Parathyroid adenoma (tissue), 2 donors: ENCODE measurements at regions not wholly inside any gene's neighbourhood (a gene's known extent, or its start where the extent isn't known, plus 50 kb on each side); places are given as distances from the start of the nearest gene placed in this dataset.

ENCODE experiments used
- H2AFZ ChIP-seq: fragments of 300-600 bp; sonication (generic); one replicate; pipeline ENCODE4 v1.7.0; 2017; ENCODE audit warnings: antibody characterized with exemption, mild to moderate bottlenecking
- H3K27ac ChIP-seq: fragments of 300-600 bp; sonication (generic); one replicate; pipeline ENCODE4 v1.7.0; 2017
- H3K27me3 ChIP-seq: fragments of 300-600 bp; sonication (generic); one replicate; pipeline ENCODE4 v1.7.0; 2017; ENCODE audit warnings: low read length; ENCODE audit not compliant: control insufficient read depth, insufficient read depth
- H3K36me3 ChIP-seq: fragments of 300-600 bp; sonication (generic); one replicate; pipeline ENCODE4 v1.7.0; 2017; ENCODE audit warnings: low read length; ENCODE audit not compliant: control insufficient read depth, insufficient read depth
- H3K4me1 ChIP-seq: fragments of 300-600 bp; sonication (generic); one replicate; pipeline ENCODE4 v1.7.0; 2017; ENCODE audit warnings: control low read depth
- H3K4me2 ChIP-seq: fragments of 300-600 bp; sonication (generic); one replicate; pipeline ENCODE4 v1.7.0; 2017; ENCODE audit warnings: low read length
- H3K4me3 ChIP-seq: fragments of 300-600 bp; sonication (generic); one replicate; pipeline ENCODE4 v1.7.0; 2017; ENCODE audit warnings: low read depth, low read length
- H3K79me2 ChIP-seq: fragments of 300-600 bp; sonication (generic); one replicate; pipeline ENCODE4 v1.7.0; 2017; ENCODE audit warnings: control low read depth
- H3K9ac ChIP-seq: fragments of 300-600 bp; sonication (generic); one replicate; pipeline ENCODE4 v1.7.0; 2017; ENCODE audit warnings: mild to moderate bottlenecking
- H3K9me3 ChIP-seq: fragments of 300-600 bp; sonication (generic); one replicate; pipeline ENCODE4 v1.7.0; 2017; ENCODE audit warnings: low read length; ENCODE audit not compliant: control insufficient read depth
- TF ChIP-seq, protein P1 (sequence below): fragments of 300-600 bp; sonication (generic); IDR thresholded peaks from one replicate; pipeline ENCODE4 v1.7.0; 2017; ENCODE audit warnings: antibody characterized with exemption, mild to moderate bottlenecking
- donor health status: primary hyperparathyroidism.

DNA sequence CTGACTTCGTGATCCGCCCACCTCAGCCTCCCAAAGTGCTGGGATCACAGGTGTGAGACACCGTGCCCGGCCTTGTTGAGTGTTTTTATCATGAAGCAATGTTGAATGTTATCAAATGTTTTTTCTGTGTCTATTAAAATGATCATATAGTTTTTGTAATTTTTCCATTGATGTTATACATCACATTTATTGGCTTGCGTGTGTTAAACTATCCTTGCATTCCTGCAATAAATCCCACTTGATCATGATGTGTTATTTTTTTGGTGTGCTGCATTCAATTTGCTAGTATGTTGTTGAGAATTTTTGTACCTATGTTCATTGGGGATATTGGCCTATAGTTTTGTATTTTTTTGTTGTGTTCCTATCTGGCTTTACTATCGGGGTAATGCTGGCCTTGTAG, 113.1 kb upstream of the PARD3B start:
- H3K4me1 ChIP-seq: no peaks in the 10 kb centered on the region
- H3K4me2 ChIP-seq: no peak overlapping the region
- no peaks in the 10 kb centered on the region for H3K36me3 ChIP-seq
- H3K79me2 ChIP-seq: no peaks in the 10 kb centered on the region
- H2AFZ ChIP-seq: no peak overlapping the region
- no peaks in the 10 kb centered on the region for H3K9me3 ChIP-seq
- H3K27me3 ChIP-seq: no peaks in the 10 kb centered on the region
- no peak overlapping the region for H3K4me3 ChIP-seq
- no peak overlapping the region for H3K27ac ChIP-seq
- TF ChIP-seq, protein P1, sequence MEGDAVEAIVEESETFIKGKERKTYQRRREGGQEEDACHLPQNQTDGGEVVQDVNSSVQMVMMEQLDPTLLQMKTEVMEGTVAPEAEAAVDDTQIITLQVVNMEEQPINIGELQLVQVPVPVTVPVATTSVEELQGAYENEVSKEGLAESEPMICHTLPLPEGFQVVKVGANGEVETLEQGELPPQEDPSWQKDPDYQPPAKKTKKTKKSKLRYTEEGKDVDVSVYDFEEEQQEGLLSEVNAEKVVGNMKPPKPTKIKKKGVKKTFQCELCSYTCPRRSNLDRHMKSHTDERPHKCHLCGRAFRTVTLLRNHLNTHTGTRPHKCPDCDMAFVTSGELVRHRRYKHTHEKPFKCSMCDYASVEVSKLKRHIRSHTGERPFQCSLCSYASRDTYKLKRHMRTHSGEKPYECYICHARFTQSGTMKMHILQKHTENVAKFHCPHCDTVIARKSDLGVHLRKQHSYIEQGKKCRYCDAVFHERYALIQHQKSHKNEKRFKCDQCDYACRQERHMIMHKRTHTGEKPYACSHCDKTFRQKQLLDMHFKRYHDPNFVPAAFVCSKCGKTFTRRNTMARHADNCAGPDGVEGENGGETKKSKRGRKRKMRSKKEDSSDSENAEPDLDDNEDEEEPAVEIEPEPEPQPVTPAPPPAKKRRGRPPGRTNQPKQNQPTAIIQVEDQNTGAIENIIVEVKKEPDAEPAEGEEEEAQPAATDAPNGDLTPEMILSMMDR: no peak
- H3K9ac ChIP-seq: no peak overlapping the region

DNA sequence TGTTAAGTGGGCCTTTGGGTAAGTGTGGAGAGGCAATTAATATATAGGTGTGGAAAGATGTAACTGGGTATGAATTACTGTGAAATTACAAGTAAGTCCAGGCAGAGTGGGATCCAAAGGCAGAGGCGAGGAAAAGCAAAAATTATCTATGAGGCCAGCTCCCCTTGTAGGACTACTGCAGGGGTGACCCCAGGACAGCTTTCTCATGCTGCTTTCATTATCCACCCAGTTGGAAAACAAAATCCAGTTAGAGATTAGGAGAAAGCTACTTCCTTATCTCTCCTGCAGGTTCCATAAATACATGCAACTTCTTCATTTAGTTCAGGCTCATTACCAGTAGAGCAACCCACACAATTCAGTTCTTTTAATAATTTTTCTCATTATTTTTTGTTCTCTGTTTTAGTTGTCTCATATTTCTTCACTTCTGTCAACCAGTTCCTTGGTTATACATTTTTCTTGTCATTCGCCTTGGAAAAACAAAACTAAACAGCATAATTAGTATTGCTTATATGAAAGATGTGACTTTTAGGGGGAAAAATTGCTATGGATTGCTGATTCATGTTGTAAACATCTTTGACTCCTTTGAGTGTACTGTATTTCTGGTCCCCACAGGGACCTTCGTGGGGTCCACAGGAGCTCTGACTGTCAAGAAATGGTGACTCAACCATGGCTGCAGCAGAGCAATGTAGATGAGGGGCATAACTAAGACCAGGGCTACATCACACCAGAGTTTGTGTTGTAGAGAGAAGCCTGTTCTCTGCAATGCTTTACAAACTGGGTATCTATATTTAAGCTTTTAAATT, 110.4 kb upstream of the PARD3B start:
- Histone ChIP-seq H3K36me3 (no peaks in the 10 kb centered on the region), H3K27me3 (no peaks in the 10 kb centered on the region), H3K9ac (no peak overlapping the region), H3K79me2 (no peaks in the 10 kb centered on the region), H3K4me2 (no peak overlapping the region), H3K27ac (no peak overlapping the region), H3K9me3 (no peaks in the 10 kb centered on the region), H3K4me3 (no peak overlapping the region), H3K4me1 (no peaks in the 10 kb centered on the region), H2AFZ (no peak overlapping the region)
- TF ChIP-seq, protein P1: no peak

DNA sequence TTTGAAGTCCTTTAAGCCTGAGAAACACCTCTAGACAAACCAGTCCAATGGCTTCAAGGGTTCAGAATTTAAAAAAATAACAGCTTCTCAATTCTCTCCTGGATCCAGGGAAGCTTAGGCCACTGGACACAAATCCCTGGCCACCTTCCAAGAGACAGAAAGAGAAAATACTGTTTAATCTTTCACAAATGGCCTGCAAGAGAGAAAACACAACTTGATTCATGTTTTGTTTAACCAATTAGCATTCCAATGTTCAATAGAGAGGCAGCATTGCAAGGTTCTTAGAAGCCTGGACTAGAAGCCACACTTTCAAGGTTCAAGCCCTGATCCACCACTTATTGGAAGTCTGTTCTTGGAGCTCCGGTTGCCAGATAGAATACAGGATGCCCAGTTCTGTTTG, 109.0 kb upstream of the PARD3B start:
- H3K4me2 ChIP-seq: no peak overlapping the region
- no peaks in the 10 kb centered on the region for H3K9me3 ChIP-seq
- no peak overlapping the region for H2AFZ ChIP-seq
- H3K9ac ChIP-seq: no peak overlapping the region
- no peaks in the 10 kb centered on the region for H3K36me3 ChIP-seq
- H3K4me1 ChIP-seq: no peaks in the 10 kb centered on the region
- no peak overlapping the region for H3K4me3 ChIP-seq
- H3K27me3 ChIP-seq: no peaks in the 10 kb centered on the region
- TF ChIP-seq, protein P1: no peak
- no peaks in the 10 kb centered on the region for H3K79me2 ChIP-seq
- H3K27ac ChIP-seq: no peak overlapping the region

DNA sequence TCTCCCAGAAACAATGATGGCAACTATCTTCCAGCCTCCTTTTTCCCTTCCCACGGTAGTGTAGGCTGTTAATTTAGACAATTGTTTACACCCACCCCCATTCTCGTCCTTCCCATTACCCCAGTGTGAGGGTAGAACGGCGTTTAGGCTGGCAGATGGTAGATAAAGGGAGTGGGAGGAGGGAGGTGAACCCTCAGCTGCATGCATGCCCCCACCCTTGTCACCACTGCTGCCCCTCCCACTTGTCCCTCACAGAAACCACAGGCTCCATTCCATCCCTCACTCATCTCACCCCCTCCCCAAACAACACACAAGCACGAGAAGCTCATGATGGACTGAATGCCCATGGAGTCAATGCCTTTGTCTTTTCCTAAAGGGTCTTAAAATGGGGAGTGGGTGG, 107.9 kb upstream of the PARD3B start:
- TF ChIP-seq, protein P1: no peak
- Histone ChIP-seq H3K27ac (no peak overlapping the region), H3K4me1 (no peaks in the 10 kb centered on the region), H3K4me3 (no peak overlapping the region), H3K27me3 (no peaks in the 10 kb centered on the region), H3K4me2 (no peak overlapping the region), H3K36me3 (no peaks in the 10 kb centered on the region), H2AFZ (no peak overlapping the region), H3K79me2 (no peaks in the 10 kb centered on the region), H3K9ac (no peak overlapping the region), H3K9me3 (no peaks in the 10 kb centered on the region)
